WERI-Rb-1 (cell line): ENCODE measurements at regions not wholly inside any gene's neighbourhood (a gene's known extent, or its start where the extent isn't known, plus 50 kb on each side); places are given as distances from the start of the nearest gene placed in this dataset.
A peak's percentile ranks its signal among the peaks of the same experiment; 100 is the strongest.

Experiments used
- DNase-seq: peaks from one replicate; pipeline ENCODE4 v3.0.0-alpha.2; 2020
- H3K27ac ChIP-seq: fragments of 250-450 bp; sonication (Bioruptor Pico); 2 replicates; pipeline ENCODE4 v1.5.1; 2020; ENCODE audit warnings: mild to moderate bottlenecking, moderate library complexity
- H3K27me3 ChIP-seq: fragments of 250-450 bp; sonication (Bioruptor Pico); 2 replicates; pipeline ENCODE4 v1.5.1; 2021; ENCODE audit warnings: mild to moderate bottlenecking, low read depth, moderate library complexity; ENCODE audit not compliant: insufficient read depth, severe bottlenecking
- H3K36me3 ChIP-seq: fragments of 250-450 bp; sonication (Bioruptor Pico); 2 replicates; pipeline ENCODE4 v1.5.1; 2020; ENCODE audit warnings: mild to moderate bottlenecking, moderate library complexity
- H3K4me3 ChIP-seq: 2 replicates; pipeline ENCODE4 v1.5.1; 2011; ENCODE audit warnings: low read depth, mild to moderate bottlenecking, control low read depth, low read length
- H3K9me3 ChIP-seq: fragments of 250-450 bp; sonication (Bioruptor Pico); 2 replicates; pipeline ENCODE4 v1.5.1; 2021; ENCODE audit warnings: mild to moderate bottlenecking, moderate library complexity; ENCODE audit not compliant: severe bottlenecking
- CTCF ChIP-seq: IDR thresholded peaks from 2 replicates; pipeline ENCODE4 v1.5.1; 2011; ENCODE audit warnings: low read depth, mild to moderate bottlenecking, control low read depth, inconsistent platforms, low read length

DNA sequence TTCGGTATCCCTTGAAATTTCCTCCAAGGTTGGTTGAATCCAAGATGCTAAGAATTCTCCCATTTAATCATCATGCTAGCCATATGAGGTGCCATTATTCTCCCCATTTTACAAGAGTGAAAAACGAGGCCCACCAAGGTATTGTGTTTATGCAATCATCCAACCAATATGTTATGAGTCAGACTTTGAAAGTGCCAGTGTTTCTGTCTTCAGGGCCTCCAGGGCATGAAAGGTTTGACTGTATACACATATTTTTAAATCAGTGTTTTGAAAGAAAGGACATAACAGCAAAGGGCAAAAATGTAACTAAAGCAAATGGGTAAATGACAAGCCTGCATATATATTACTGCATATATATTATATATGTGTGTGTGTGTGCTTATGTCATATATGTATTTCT is 541.2 kb upstream of the SMIM31 start:
- H3K4me3 ChIP-seq, result no peak overlapping the region
- no peak for DNase-seq
- no peaks in the 10 kb centered on the region for H3K9me3 ChIP-seq
- TF ChIP-seq CTCF, result no peak
- H3K27me3 ChIP-seq, result no peaks in the 10 kb centered on the region
- no peaks in the 10 kb centered on the region for H3K36me3 ChIP-seq
- no peak overlapping the region for H3K27ac ChIP-seq

- Histone ChIP-seq H3K36me3 (no peaks in the 10 kb centered on the region), H3K4me3 (no peak overlapping the region), H3K27me3 (no peaks in the 10 kb centered on the region), H3K27ac (no peak overlapping the region), H3K9me3 (no peaks in the 10 kb centered on the region)
- no peak for DNase-seq
- no peak for TF ChIP-seq CTCF
Measured at GRCh38 chr4:164215113-164215741, 538.7 kb upstream of the SMIM31 start.

DNA sequence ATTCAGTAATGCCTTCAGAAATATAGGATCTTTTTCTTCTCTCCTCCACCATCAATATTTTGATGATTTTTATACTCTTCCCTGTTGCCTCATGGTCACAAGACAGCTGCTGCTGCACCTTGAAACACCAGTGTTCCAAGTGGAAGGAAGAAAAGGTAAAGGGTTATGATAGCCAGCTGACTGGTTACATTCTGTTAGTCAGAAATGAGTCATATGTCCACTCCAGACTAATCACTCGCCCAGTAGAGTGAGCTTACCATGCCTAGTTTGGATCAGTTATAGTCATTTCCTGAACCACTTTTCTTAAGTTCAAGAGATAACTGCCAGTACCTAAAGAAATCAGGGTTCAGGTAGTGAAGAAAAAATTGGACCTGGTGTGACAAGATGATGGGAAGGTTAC is 532.3 kb upstream of the SMIM31 start:
- no peak for DNase-seq
- TF ChIP-seq CTCF, result no peak
- H3K27me3 ChIP-seq, result no peaks in the 10 kb centered on the region
- H3K9me3 ChIP-seq, result no peaks in the 10 kb centered on the region
- no peak overlapping the region for H3K4me3 ChIP-seq
- no peaks in the 10 kb centered on the region for H3K36me3 ChIP-seq
- no peak overlapping the region for H3K27ac ChIP-seq

DNA sequence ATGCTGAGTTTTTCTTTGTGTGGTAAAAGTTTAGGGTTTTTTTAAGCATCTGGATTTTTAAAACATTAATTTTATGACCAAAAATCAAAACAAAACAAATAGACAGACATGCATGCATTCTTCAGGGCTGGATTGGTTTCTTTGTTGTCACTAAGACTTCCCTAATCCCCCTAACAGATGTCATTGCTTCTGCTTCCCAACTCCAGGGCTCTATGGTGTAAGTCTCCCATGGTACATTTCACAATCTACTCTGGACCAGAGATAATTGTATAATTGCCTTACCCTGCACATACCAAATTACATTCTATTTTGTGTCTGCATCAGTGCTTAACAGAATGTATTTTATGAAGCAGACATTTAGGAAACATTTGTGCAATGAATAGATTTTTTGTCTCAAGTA is 529.1 kb upstream of the SMIM31 start:
- no peaks in the 10 kb centered on the region for H3K27me3 ChIP-seq

GRCh38 chr4:164229255-164229654 is 524.7 kb upstream of the SMIM31 start:
- Histone ChIP-seq H3K27me3 (no peaks in the 10 kb centered on the region), H3K9me3 (no peaks in the 10 kb centered on the region), H3K27ac (no peak overlapping the region), H3K4me3 (no peak overlapping the region), H3K36me3 (no peaks in the 10 kb centered on the region)
- TF ChIP-seq CTCF, result no peak
- DNase-seq, result no peak

More for the DNA sequence above, 529.1 kb upstream of the SMIM31 start:
- Histone ChIP-seq H3K9me3 (no peaks in the 10 kb centered on the region), H3K4me3 (no peak overlapping the region), H3K36me3 (no peaks in the 10 kb centered on the region), H3K27ac (peak overlapping the region; percentile 66)
- DNase-seq, result peak; percentile 57
- TF ChIP-seq CTCF, result no peak

- H3K4me3 ChIP-seq, result no peak overlapping the region
- no peak for DNase-seq
- H3K36me3 ChIP-seq, result no peaks in the 10 kb centered on the region
- no peak overlapping the region for H3K27ac ChIP-seq
- no peaks in the 10 kb centered on the region for H3K27me3 ChIP-seq
- H3K9me3 ChIP-seq, result no peaks in the 10 kb centered on the region
- no peak for TF ChIP-seq CTCF
Measured at GRCh38 chr4:164239433-164239832, 514.5 kb upstream of the SMIM31 start.
